ENCODE measurements at regions not wholly inside any gene's neighbourhood (a gene's known extent, or its start where the extent isn't known, plus 50 kb on each side); places are given as distances from the start of the nearest gene placed in this dataset.

GRCh38 chr19:28820289-28820688, 392.7 kb downstream of the UQCRFS1 start:
- H2AK5ac ChIP-seq (ENCODE audit: low read depth, low read length) = no peak overlapping the region
- DNase-seq (ENCODE audit: low spot score) = no peak
- H3K4me2 ChIP-seq (ENCODE audit: insufficient read depth, low read length, poor library complexity, severe bottlenecking) = no peak overlapping the region
- H3K79me1 ChIP-seq (ENCODE audit: low read depth, low read length) = no peaks in the 10 kb centered on the region
- no peak overlapping the region for H3K4ac ChIP-seq (ENCODE audit: low read length)
- no peaks in the 10 kb centered on the region for H3K36me3 ChIP-seq (replicated peaks in 1 of 2; ENCODE audit: control insufficient read depth in 2 of 2, insufficient read depth in 2 of 2, low read length in 2 of 2)
- no peak overlapping the region for H3K27ac ChIP-seq (replicated peaks; ENCODE audit: low read length)
- WGBS, 2 donors (ENCODE audit: extremely low coverage in 2 of 2, insufficient read length in 2 of 2, insufficient replicate concordance in 1 of 2) = no CpG with 5 or more reads among the region's 2 CpGs
- peaks cover 0 to 8% of the 10 kb centered on the region in 2 donors for H3K4me1 ChIP-seq (ENCODE audit: control insufficient read depth in 2 of 2, insufficient read depth in 1 of 2, low read depth in 1 of 2, low read length in 2 of 2)
- H2BK120ac ChIP-seq (ENCODE audit: low read depth, low read length) = no peak overlapping the region
- no peak overlapping the region for H3K14ac ChIP-seq (ENCODE audit: low read length)
- no peak overlapping the region for H4K91ac ChIP-seq (ENCODE audit: low read depth, low read length, poor library complexity)
- H3K23ac ChIP-seq (ENCODE audit: low read depth, low read length, poor library complexity) = no peak overlapping the region
- H3K9ac ChIP-seq (ENCODE audit: low read depth, low read length, poor library complexity) = no peak overlapping the region
- no peak overlapping the region for H3K18ac ChIP-seq (ENCODE audit: low read length)
- H2BK12ac ChIP-seq (ENCODE audit: low read length) = no peak overlapping the region
- H2BK5ac ChIP-seq (ENCODE audit: low read length) = no peak overlapping the region
- no peak overlapping the region for H2BK15ac ChIP-seq (ENCODE audit: low read length)
- no peak overlapping the region for H4K8ac ChIP-seq (ENCODE audit: low read depth, low read length)
- no peaks in the 10 kb centered on the region for H3K27me3 ChIP-seq (ENCODE audit: control insufficient read depth in 3 of 3, insufficient read depth in 3 of 3, low read depth in 1 of 3, low read length in 3 of 3)
- H3K4me3 ChIP-seq (ENCODE audit: low read length in 2 of 2) = no peak overlapping the region
- no peak overlapping the region for H2AFZ ChIP-seq (ENCODE audit: low read length)
- peaks cover 0 to 1% of the 10 kb centered on the region in 2 donors for H3K9me3 ChIP-seq (replicated peaks in 1 of 2; ENCODE audit: control insufficient read depth in 2 of 2, insufficient read depth in 1 of 2, low read depth in 1 of 2, low read length in 2 of 2)

GRCh38 chr19:28815257-28815656, 397.7 kb downstream of the UQCRFS1 start:
- Histone ChIP-seq H3K9ac (ENCODE audit: low read depth, low read length, poor library complexity) (no peak overlapping the region), H3K23ac (ENCODE audit: low read depth, low read length, poor library complexity) (no peak overlapping the region), H2BK12ac (ENCODE audit: low read length) (no peak overlapping the region), H3K79me1 (ENCODE audit: low read depth, low read length) (no peaks in the 10 kb centered on the region), H2AK5ac (ENCODE audit: low read depth, low read length) (no peak overlapping the region), H3K9me3 (replicated peaks in 1 of 2; ENCODE audit: control insufficient read depth in 2 of 2, insufficient read depth in 1 of 2, low read depth in 1 of 2, low read length in 2 of 2) (peaks cover 0 to 5% of the 10 kb centered on the region in 2 donors), H2AFZ (ENCODE audit: low read length) (no peak overlapping the region), H3K4me1 (ENCODE audit: control insufficient read depth in 2 of 2, insufficient read depth in 1 of 2, low read depth in 1 of 2, low read length in 2 of 2) (no peaks in the 10 kb centered on the region), H3K27ac (replicated peaks; ENCODE audit: low read length) (no peak overlapping the region), H3K14ac (ENCODE audit: low read length) (no peak overlapping the region), H4K8ac (ENCODE audit: low read depth, low read length) (no peak overlapping the region), H2BK120ac (ENCODE audit: low read depth, low read length) (no peak overlapping the region), H3K4ac (ENCODE audit: low read length) (no peak overlapping the region), H4K91ac (ENCODE audit: low read depth, low read length, poor library complexity) (no peak overlapping the region), H3K18ac (ENCODE audit: low read length) (no peak overlapping the region), H3K4me2 (ENCODE audit: insufficient read depth, low read length, poor library complexity, severe bottlenecking) (no peak overlapping the region), H3K36me3 (replicated peaks in 1 of 2; ENCODE audit: control insufficient read depth in 2 of 2, insufficient read depth in 2 of 2, low read length in 2 of 2) (no peaks in the 10 kb centered on the region), H3K4me3 (ENCODE audit: low read length in 2 of 2) (peak overlapping the region in 1 of 2 donors; percentile 19), H2BK15ac (ENCODE audit: low read length) (no peak overlapping the region), H2BK5ac (ENCODE audit: low read length) (no peak overlapping the region), H3K27me3 (ENCODE audit: control insufficient read depth in 3 of 3, insufficient read depth in 3 of 3, low read depth in 1 of 3, low read length in 3 of 3) (no peaks in the 10 kb centered on the region)
- DNase-seq (ENCODE audit: low spot score) = no peak
- no CpG with 5 or more reads among the region's 2 CpGs for WGBS, 2 donors (ENCODE audit: extremely low coverage in 2 of 2, insufficient read length in 2 of 2, insufficient replicate concordance in 1 of 2)

GRCh38 chr19:28794301-28794700, 418.6 kb downstream of the UQCRFS1 start:
- H3K27me3 ChIP-seq (ENCODE audit: control insufficient read depth in 3 of 3, insufficient read depth in 3 of 3, low read depth in 1 of 3, low read length in 3 of 3) = peaks cover 5 to 35% (median 16%) of the 10 kb centered on the region in 3 experiments
- no peak overlapping the region for H3K4me3 ChIP-seq (ENCODE audit: low read length in 2 of 2)
- no peak overlapping the region for H2BK15ac ChIP-seq (ENCODE audit: low read length)
- no peaks in the 10 kb centered on the region for H3K4me1 ChIP-seq (ENCODE audit: control insufficient read depth in 2 of 2, insufficient read depth in 1 of 2, low read depth in 1 of 2, low read length in 2 of 2)
- H3K4ac ChIP-seq (ENCODE audit: low read length) = no peak overlapping the region
- H2BK12ac ChIP-seq (ENCODE audit: low read length) = no peak overlapping the region
- H2BK120ac ChIP-seq (ENCODE audit: low read depth, low read length) = no peak overlapping the region
- no peak for DNase-seq (ENCODE audit: low spot score)
- no peak overlapping the region for H3K23ac ChIP-seq (ENCODE audit: low read depth, low read length, poor library complexity)
- no peak overlapping the region for H2BK5ac ChIP-seq (ENCODE audit: low read length)
- H3K9ac ChIP-seq (ENCODE audit: low read depth, low read length, poor library complexity) = no peak overlapping the region
- no peak overlapping the region for H4K8ac ChIP-seq (ENCODE audit: low read depth, low read length)
- no peak overlapping the region for H2AK5ac ChIP-seq (ENCODE audit: low read depth, low read length)
- H3K27ac ChIP-seq (replicated peaks; ENCODE audit: low read length) = no peak overlapping the region
- no peak overlapping the region for H2AFZ ChIP-seq (ENCODE audit: low read length)
- H4K91ac ChIP-seq (ENCODE audit: low read depth, low read length, poor library complexity) = no peak overlapping the region
- no peaks in the 10 kb centered on the region for H3K36me3 ChIP-seq (replicated peaks in 1 of 2; ENCODE audit: control insufficient read depth in 2 of 2, insufficient read depth in 2 of 2, low read length in 2 of 2)
- no peaks in the 10 kb centered on the region for H3K79me1 ChIP-seq (ENCODE audit: low read depth, low read length)
- H3K14ac ChIP-seq (ENCODE audit: low read length) = no peak overlapping the region
- H3K18ac ChIP-seq (ENCODE audit: low read length) = no peak overlapping the region
- no peak overlapping the region for H3K4me2 ChIP-seq (ENCODE audit: insufficient read depth, low read length, poor library complexity, severe bottlenecking)
- H3K9me3 ChIP-seq (replicated peaks in 1 of 2; ENCODE audit: control insufficient read depth in 2 of 2, insufficient read depth in 1 of 2, low read depth in 1 of 2, low read length in 2 of 2) = no peaks in the 10 kb centered on the region
- no CpG with 5 or more reads among the region's 3 CpGs for WGBS, 2 donors (ENCODE audit: extremely low coverage in 2 of 2, insufficient read length in 2 of 2, insufficient replicate concordance in 1 of 2)

- no peak overlapping the region for H3K4ac ChIP-seq (ENCODE audit: low read length)
- peak overlapping the region; percentile 97 for H3K14ac ChIP-seq (ENCODE audit: low read length)
- peak; percentile 6 for DNase-seq (ENCODE audit: low spot score)
- no peaks in the 10 kb centered on the region for H3K9me3 ChIP-seq (replicated peaks in 1 of 2; ENCODE audit: control insufficient read depth in 2 of 2, insufficient read depth in 1 of 2, low read depth in 1 of 2, low read length in 2 of 2)
- peak overlapping the region in 1 of 2 donors; percentile 76 for H3K4me3 ChIP-seq (ENCODE audit: low read length in 2 of 2)
- no peak overlapping the region for H4K91ac ChIP-seq (ENCODE audit: low read depth, low read length, poor library complexity)
- peaks cover 5 to 35% (median 16%) of the 10 kb centered on the region in 3 experiments for H3K27me3 ChIP-seq (ENCODE audit: control insufficient read depth in 3 of 3, insufficient read depth in 3 of 3, low read depth in 1 of 3, low read length in 3 of 3)
- no peaks in the 10 kb centered on the region for H3K79me1 ChIP-seq (ENCODE audit: low read depth, low read length)
- no peaks in the 10 kb centered on the region for H3K4me1 ChIP-seq (ENCODE audit: control insufficient read depth in 2 of 2, insufficient read depth in 1 of 2, low read depth in 1 of 2, low read length in 2 of 2)
- H3K18ac ChIP-seq (ENCODE audit: low read length) = peak overlapping the region; percentile 91
- no peak overlapping the region for H3K27ac ChIP-seq (replicated peaks; ENCODE audit: low read length)
- peak overlapping the region; percentile 73 for H2BK12ac ChIP-seq (ENCODE audit: low read length)
- peak overlapping the region; percentile 58 for H4K8ac ChIP-seq (ENCODE audit: low read depth, low read length)
- peak overlapping the region; percentile 86 for H3K9ac ChIP-seq (ENCODE audit: low read depth, low read length, poor library complexity)
- no peak overlapping the region for H2BK5ac ChIP-seq (ENCODE audit: low read length)
- H2AK5ac ChIP-seq (ENCODE audit: low read depth, low read length) = no peak overlapping the region
- H2AFZ ChIP-seq (ENCODE audit: low read length) = peak overlapping the region; percentile 49
- WGBS, 2 donors (ENCODE audit: extremely low coverage in 2 of 2, insufficient read length in 2 of 2, insufficient replicate concordance in 1 of 2) = no CpG with 5 or more reads among the region's 97 CpGs
- H2BK15ac ChIP-seq (ENCODE audit: low read length) = peak overlapping the region; percentile 81
- H3K23ac ChIP-seq (ENCODE audit: low read depth, low read length, poor library complexity) = peak overlapping the region; percentile 87
- no peak overlapping the region for H2BK120ac ChIP-seq (ENCODE audit: low read depth, low read length)
- no peaks in the 10 kb centered on the region for H3K36me3 ChIP-seq (replicated peaks in 1 of 2; ENCODE audit: control insufficient read depth in 2 of 2, insufficient read depth in 2 of 2, low read length in 2 of 2)
- peak overlapping the region; percentile 98 for H3K4me2 ChIP-seq (ENCODE audit: insufficient read depth, low read length, poor library complexity, severe bottlenecking)
Observed at GRCh38 chr19:28793391-28794168, 419.4 kb downstream of the UQCRFS1 start.

All from neuronal stem cell (in vitro differentiated cells).